Prostate gland (tissue), 2 donors: ENCODE measurements at regions not wholly inside any gene's neighbourhood (a gene's known extent, or its start where the extent isn't known, plus 50 kb on each side); places are given as distances from the start of the nearest gene placed in this dataset.

ENCODE experiments used
- POLR2A ChIP-seq: fragments of 450-650 bp; IDR thresholded peaks from one replicate; pipeline ENCODE4 v1.6.1; 2016; ENCODE audit warnings: antibody characterized with exemption, mild to moderate bottlenecking
- POLR2AphosphoS5 ChIP-seq: sonication (generic); formaldehyde crosslinking; IDR thresholded peaks from one replicate; pipeline ENCODE4 v1.6.1; 2017; ENCODE audit warnings: antibody characterized with exemption
- TF ChIP-seq, protein P1 (sequence below), 4 experiments: fragments of 200-600 bp in 2 of 4; fragments of 450-650 bp in 2 of 4; sonication (generic) in 2 of 4; IDR thresholded peaks; 1 replicate in 3 of 4; 2 replicates in 1 of 4; pipeline ENCODE4 v1.5.1; 2016 to 2019; ENCODE audit warnings: antibody characterized with exemption in 4 of 4, mild to moderate bottlenecking in 2 of 4, moderate library complexity in 2 of 4

DNA sequence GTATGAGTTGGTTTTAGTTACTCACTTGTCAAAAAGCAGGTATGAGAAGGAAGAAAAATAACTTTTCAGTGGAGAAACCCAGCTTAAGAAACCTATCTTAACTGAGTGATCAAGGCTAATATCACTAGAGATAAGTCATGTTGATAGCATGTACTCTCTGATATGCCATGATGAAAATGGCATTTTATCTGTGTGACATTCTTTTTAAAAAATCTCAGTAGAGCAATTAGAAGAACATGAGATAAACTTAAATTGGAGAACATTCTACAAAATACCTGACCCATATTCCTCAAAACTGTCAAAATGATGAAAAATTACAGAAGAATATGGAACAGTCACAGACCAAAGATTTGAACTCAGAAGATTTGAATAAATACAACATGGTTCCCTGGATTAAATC is 912.4 kb upstream of the ATXN7L3B start:
- TF ChIP-seq, protein P1, sequence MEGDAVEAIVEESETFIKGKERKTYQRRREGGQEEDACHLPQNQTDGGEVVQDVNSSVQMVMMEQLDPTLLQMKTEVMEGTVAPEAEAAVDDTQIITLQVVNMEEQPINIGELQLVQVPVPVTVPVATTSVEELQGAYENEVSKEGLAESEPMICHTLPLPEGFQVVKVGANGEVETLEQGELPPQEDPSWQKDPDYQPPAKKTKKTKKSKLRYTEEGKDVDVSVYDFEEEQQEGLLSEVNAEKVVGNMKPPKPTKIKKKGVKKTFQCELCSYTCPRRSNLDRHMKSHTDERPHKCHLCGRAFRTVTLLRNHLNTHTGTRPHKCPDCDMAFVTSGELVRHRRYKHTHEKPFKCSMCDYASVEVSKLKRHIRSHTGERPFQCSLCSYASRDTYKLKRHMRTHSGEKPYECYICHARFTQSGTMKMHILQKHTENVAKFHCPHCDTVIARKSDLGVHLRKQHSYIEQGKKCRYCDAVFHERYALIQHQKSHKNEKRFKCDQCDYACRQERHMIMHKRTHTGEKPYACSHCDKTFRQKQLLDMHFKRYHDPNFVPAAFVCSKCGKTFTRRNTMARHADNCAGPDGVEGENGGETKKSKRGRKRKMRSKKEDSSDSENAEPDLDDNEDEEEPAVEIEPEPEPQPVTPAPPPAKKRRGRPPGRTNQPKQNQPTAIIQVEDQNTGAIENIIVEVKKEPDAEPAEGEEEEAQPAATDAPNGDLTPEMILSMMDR (IDR thresholded peaks at IDR 0.05) = no peak
- no peak for TF ChIP-seq POLR2A
- no peak for TF ChIP-seq POLR2AphosphoS5
